Astrocyte of the spinal cord (primary cell): ENCODE measurements at regions not wholly inside any gene's neighbourhood (a gene's known extent, or its start where the extent isn't known, plus 50 kb on each side); places are given as distances from the start of the nearest gene placed in this dataset.
A peak's percentile ranks its signal among the peaks of the same experiment; 100 is the strongest.

Experiments used
- DNase-seq: peaks from one replicate; pipeline ENCODE4 v3.0.0; 2011; ENCODE audit warnings: low read depth, low spot score
- H3K4me3 ChIP-seq: 2 replicates; pipeline ENCODE4 v1.5.1; 2011; ENCODE audit warnings: low read depth, mild to moderate bottlenecking, low read length, moderate library complexity
- in situ Hi-C: cut with HindIII; loops from 2 replicates; pipeline ENCODE4 v1.10.0; 2017; ENCODE audit warnings: low sequenced_read_pairs
- TF ChIP-seq, protein P1 (sequence below): IDR thresholded peaks from 2 replicates; pipeline ENCODE4 v1.5.1; 2012; ENCODE audit warnings: low read depth, mild to moderate bottlenecking, low read length, inconsistent platforms

DNA sequence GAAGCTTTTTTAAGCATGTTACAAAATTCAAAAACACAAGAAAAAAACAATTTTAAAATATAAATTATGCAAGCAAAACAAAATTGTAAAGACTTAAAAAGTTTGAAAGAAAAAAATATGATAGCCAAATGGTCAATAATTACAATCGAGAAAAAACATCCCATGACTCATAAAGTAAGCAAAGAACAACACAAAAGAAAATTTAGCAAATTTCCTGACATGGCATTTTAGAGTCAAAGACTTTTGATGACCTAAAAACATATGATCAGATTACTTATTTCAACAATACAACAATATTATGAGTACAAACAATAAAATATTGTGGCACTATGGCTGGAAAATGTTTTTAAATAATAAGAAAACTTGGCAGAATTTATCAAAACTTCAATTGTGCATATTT lies 312.1 kb upstream of the MEOX2 start:
- in situ Hi-C loops, result no loop called here
- DNase-seq, result no peak
- TF ChIP-seq, protein P1, sequence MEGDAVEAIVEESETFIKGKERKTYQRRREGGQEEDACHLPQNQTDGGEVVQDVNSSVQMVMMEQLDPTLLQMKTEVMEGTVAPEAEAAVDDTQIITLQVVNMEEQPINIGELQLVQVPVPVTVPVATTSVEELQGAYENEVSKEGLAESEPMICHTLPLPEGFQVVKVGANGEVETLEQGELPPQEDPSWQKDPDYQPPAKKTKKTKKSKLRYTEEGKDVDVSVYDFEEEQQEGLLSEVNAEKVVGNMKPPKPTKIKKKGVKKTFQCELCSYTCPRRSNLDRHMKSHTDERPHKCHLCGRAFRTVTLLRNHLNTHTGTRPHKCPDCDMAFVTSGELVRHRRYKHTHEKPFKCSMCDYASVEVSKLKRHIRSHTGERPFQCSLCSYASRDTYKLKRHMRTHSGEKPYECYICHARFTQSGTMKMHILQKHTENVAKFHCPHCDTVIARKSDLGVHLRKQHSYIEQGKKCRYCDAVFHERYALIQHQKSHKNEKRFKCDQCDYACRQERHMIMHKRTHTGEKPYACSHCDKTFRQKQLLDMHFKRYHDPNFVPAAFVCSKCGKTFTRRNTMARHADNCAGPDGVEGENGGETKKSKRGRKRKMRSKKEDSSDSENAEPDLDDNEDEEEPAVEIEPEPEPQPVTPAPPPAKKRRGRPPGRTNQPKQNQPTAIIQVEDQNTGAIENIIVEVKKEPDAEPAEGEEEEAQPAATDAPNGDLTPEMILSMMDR, result no peak
- H3K4me3 ChIP-seq, result no peak overlapping the region

DNA sequence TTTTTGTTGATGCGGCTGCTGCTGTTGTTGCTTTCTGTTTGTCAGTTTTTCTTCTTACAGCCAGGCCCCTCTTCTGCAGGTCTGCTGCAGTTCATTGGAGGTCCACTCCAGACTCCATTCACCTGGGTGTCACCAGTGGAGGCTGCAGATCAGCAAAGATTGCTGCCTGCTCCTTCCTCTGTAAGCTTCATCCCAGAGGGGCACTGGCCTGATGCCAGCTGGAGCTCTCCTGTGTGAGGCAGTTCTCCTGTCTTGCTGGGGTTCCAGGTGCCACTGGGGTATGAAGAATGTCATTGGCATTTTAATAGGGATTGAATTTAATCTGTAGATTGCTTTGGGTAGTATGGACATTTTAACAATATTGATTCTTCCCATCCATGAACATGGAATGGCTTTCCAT lies 308.5 kb upstream of the MEOX2 start:
- in situ Hi-C loops, result no loop called here
- DNase-seq, result no peak
- TF ChIP-seq, protein P1, result no peak

DNA sequence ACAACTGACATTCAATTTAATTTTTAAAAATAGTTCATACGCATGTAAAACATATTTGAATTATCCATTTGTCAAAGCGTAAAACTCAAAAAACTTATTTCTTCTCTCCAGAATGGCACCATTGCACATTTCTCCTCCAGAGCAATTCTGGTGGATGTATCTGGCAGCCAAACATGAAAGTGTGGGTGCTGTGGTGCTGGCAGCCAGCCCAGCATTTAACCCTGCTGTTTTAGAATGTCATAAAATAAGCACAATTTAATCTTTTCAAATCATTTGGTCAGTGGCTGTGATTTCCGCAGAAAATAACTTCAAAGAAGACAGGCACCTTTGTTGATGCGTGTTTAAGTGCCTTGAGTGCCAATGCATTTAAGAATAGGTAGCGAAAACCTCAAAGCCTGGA lies 302.7 kb upstream of the MEOX2 start:
- no peak overlapping the region for H3K4me3 ChIP-seq
- no peak for DNase-seq
- in situ Hi-C loops, result no loop called here
- TF ChIP-seq, protein P1, result no peak

More for the DNA sequence above, 308.5 kb upstream of the MEOX2 start:
- H3K4me3 ChIP-seq, result no peak overlapping the region

DNA sequence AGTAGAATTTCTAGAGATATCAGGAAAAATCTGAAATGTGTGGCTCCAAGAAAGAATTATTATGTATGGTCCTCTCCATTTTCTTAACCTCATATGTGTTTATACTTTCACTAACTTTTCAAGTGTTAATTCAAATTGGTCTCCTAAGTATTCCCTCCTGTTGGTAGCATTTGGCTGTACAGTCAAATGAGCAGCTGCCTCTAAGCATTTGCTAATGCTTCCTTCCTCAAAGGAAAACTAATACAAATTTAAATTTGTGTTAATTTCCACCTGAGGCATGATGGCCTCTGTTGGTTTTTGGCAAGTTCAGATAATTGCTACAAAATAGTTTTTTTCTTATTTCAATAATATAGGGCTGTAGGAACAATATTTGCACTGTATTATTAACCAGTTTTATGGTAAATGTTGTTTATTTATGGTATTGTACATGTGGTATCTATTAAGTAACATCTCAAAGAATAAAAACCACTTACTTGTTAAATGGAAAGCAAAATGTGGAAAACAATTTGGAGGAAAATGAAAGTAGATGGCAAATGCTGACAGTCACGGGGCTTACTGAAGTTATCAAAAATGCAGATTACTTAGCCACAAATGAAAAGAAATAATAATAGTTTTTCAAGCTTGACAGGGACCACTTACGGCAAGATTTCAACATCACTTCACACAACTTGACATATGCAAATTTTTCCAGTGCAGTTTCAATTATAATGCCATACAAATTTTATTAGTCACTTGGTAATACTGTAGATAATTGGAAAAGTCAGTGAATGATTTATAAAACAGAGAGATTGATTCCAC lies 299.3 kb upstream of the MEOX2 start:
- TF ChIP-seq, protein P1, result no peak

DNA sequence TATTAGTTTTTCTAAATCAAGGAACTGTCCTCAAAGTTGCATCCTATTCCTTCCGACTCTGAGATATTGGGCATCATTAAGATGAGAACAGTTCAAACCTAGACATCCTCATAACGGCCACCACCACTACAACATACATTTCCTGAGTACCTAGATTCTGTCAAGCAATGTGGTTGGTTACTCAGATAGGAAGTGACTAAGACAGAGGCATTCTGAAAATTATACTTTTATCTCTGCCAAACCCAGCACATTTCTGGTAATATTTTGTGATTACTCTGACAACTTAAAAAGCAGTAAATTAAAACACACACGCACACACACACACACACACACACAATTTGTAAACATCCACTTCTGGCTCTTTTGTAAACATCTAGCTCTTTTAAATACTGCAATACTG lies 291.2 kb upstream of the MEOX2 start:
- TF ChIP-seq, protein P1, result no peak
- in situ Hi-C loops, result no loop called here
- H3K4me3 ChIP-seq, result no peak overlapping the region
- DNase-seq, result peak; percentile 57

More for the DNA sequence above, 299.3 kb upstream of the MEOX2 start:
- in situ Hi-C loops, result no loop called here
- no peak for DNase-seq
- no peak overlapping the region for H3K4me3 ChIP-seq

DNA sequence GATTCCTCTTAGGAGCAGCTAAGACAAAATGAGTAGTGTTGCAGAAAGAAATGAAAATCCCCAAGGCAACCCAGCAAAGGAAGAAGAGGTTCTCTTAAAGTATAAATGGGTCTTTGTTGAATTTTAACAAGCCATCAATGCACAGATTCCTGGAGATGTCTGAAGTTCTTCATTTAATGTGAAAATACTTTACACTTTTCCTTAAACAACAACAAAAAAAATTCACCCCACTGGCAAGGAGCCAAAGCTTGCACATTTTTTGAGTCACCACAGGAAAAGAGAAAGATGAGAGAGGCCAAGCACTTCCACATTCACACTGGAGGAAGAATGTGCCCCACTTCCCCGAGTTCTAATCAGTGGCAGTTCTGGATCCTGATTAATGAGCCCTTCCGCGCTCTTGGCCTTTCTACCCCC lies 286.4 kb upstream of the MEOX2 start:
- in situ Hi-C loops, result no loop called here
- TF ChIP-seq, protein P1, result no peak
- peak; percentile 33 for DNase-seq
- H3K4me3 ChIP-seq, result no peak overlapping the region
